Smooth muscle cell (in vitro differentiated cells): ENCODE measurements at regions not wholly inside any gene's neighbourhood (a gene's known extent, or its start where the extent isn't known, plus 50 kb on each side); places are given as distances from the start of the nearest gene placed in this dataset.

Experiments used
- DNase-seq: peaks from one replicate; lab custom pipeline; 2025; ENCODE audit not compliant: unreplicated experiment; lab: John Stamatoyannopoulos, UW
- H2AFZ ChIP-seq: fragments of 200-600 bp; sonication (generic); 2 replicates; pipeline ENCODE4 v1.6.0; 2016; ENCODE audit warnings: antibody characterized with exemption, low read depth, mild to moderate bottlenecking
- H3F3A ChIP-seq: fragments of 200-600 bp; sonication (generic); 2 replicates; pipeline ENCODE4 v1.6.0; 2017; ENCODE audit warnings: antibody characterized with exemption, low read depth
- H3K27ac ChIP-seq: fragments of 200-600 bp; sonication (generic); 2 replicates; pipeline ENCODE4 v1.5.1; 2016; ENCODE audit warnings: low read depth, mild to moderate bottlenecking
- H3K27me3 ChIP-seq: fragments of 200-600 bp; sonication (generic); 2 replicates; pipeline ENCODE4 v1.6.1; 2016; ENCODE audit warnings: low read depth, mild to moderate bottlenecking
- H3K36me3 ChIP-seq: fragments of 200-600 bp; sonication (generic); 2 replicates; pipeline ENCODE4 v1.5.1; 2016; ENCODE audit warnings: low read depth
- H3K4me1 ChIP-seq: fragments of 200-600 bp; sonication (generic); 2 replicates; pipeline ENCODE4 v1.5.1; 2016; ENCODE audit warnings: low read depth
- H3K4me2 ChIP-seq: fragments of 200-600 bp; sonication (generic); 2 replicates; pipeline ENCODE4 v1.6.0; 2016; ENCODE audit warnings: mild to moderate bottlenecking
- H3K4me3 ChIP-seq: fragments of 200-600 bp; sonication (generic); 2 replicates; pipeline ENCODE4 v1.5.1; 2016; ENCODE audit warnings: mild to moderate bottlenecking
- H3K79me2 ChIP-seq: fragments of 200-600 bp; sonication (generic); 2 replicates; pipeline ENCODE4 v1.6.0; 2016; ENCODE audit warnings: low read depth, mild to moderate bottlenecking
- H3K9ac ChIP-seq: fragments of 200-600 bp; sonication (generic); 2 replicates; pipeline ENCODE4 v1.6.0; 2016; ENCODE audit warnings: low read depth
- H3K9me3 ChIP-seq: fragments of 200-600 bp; sonication (generic); replicated peaks from 2 replicates; pipeline ENCODE4 v1.5.1; 2016; ENCODE audit warnings: low read depth
- H4K20me1 ChIP-seq: fragments of 200-600 bp; sonication (generic); 2 replicates; pipeline ENCODE4 v1.6.0; 2016; ENCODE audit warnings: low read depth
- CTCF ChIP-seq: fragments of 200-600 bp; sonication (generic); IDR thresholded peaks from 2 replicates; pipeline ENCODE4 v1.5.1; 2017; ENCODE audit warnings: borderline replicate concordance, mild to moderate bottlenecking, antibody characterized with exemption; ENCODE audit not compliant: insufficient read depth, poor library complexity, severe bottlenecking
- WGBS: methylation state at CpG from one replicate; pipeline ENCODE4 v1.1.7; 2016; ENCODE audit warnings: low lambda C conversion rate; 5-methylcytosine and 5-hydroxymethylcytosine counted together

GRCh38 chr1:102732927-102733326, 375.4 kb downstream of the COL11A1 start:
- H2AFZ ChIP-seq: no peak overlapping the region
- H3K4me3 ChIP-seq: no peak overlapping the region
- no peaks in the 10 kb centered on the region for H3K9me3 ChIP-seq
- H3K36me3 ChIP-seq: no peaks in the 10 kb centered on the region
- peak overlapping the region; percentile 28 for H3K4me2 ChIP-seq
- no peaks in the 10 kb centered on the region for H3K27me3 ChIP-seq
- no peaks in the 10 kb centered on the region for H4K20me1 ChIP-seq
- no peaks in the 10 kb centered on the region for H3K4me1 ChIP-seq
- no peaks in the 10 kb centered on the region for H3F3A ChIP-seq
- no peak for TF ChIP-seq CTCF
- H3K79me2 ChIP-seq: no peaks in the 10 kb centered on the region
- no peak for DNase-seq
- peak overlapping the region; percentile 54 for H3K27ac ChIP-seq
- WGBS: 62% methylated on average over 1 of the region's 1 CpG
- H3K9ac ChIP-seq: no peak overlapping the region

- H3K9ac ChIP-seq: no peak overlapping the region
Measured at GRCh38 chr1:102726417-102726816, 381.9 kb downstream of the COL11A1 start.

DNA sequence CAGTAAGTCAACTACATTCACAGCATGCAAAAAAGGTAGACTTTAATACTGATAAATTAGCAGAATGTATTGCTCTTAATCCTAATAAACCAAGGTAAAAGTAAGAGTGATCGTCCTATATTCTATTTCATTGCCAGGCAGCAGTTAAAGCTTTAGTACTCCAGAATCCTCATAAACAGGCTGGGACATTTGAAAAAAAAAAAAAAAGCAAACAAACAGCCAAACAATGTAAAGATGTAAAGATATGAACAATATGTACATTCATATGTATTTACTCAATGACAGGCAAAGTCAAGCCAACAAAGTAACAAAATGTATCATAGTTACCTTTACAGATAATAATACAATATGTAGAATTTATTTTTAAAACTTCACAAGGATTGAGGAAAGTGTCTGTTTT, 383.6 kb downstream of the COL11A1 start:
- Histone ChIP-seq H3K4me3 (no peak overlapping the region), H3K9ac (no peak overlapping the region), H4K20me1 (no peaks in the 10 kb centered on the region), H3K27ac (no peak overlapping the region), H3K4me1 (no peaks in the 10 kb centered on the region), H2AFZ (no peak overlapping the region), H3K9me3 (no peaks in the 10 kb centered on the region), H3F3A (no peaks in the 10 kb centered on the region), H3K27me3 (no peaks in the 10 kb centered on the region), H3K4me2 (no peak overlapping the region), H3K36me3 (no peaks in the 10 kb centered on the region), H3K79me2 (no peaks in the 10 kb centered on the region)
- TF ChIP-seq CTCF: no peak
- WGBS: 97% methylated on average over 1 of the region's 1 CpG
- no peak for DNase-seq

More at GRCh38 chr1:102726417-102726816, 381.9 kb downstream of the COL11A1 start:
- 80% methylated on average over 1 of the region's 1 CpG for WGBS
- Histone ChIP-seq H3K4me2 (no peak overlapping the region), H3K4me1 (no peaks in the 10 kb centered on the region), H2AFZ (peak overlapping the region; percentile 31), H3F3A (no peaks in the 10 kb centered on the region), H3K4me3 (no peak overlapping the region), H4K20me1 (no peaks in the 10 kb centered on the region), H3K36me3 (no peaks in the 10 kb centered on the region), H3K79me2 (no peaks in the 10 kb centered on the region), H3K27me3 (no peaks in the 10 kb centered on the region), H3K9me3 (no peaks in the 10 kb centered on the region), H3K27ac (no peak overlapping the region)
- DNase-seq: no peak
- no peak for TF ChIP-seq CTCF

- H3K9me3 ChIP-seq: no peaks in the 10 kb centered on the region
- no peaks in the 10 kb centered on the region for H3F3A ChIP-seq
- no peaks in the 10 kb centered on the region for H4K20me1 ChIP-seq
- 96% methylated on average over 4 of the region's 4 CpGs for WGBS
- no peak overlapping the region for H3K4me2 ChIP-seq
- no peaks in the 10 kb centered on the region for H3K4me1 ChIP-seq
- no peaks in the 10 kb centered on the region for H3K36me3 ChIP-seq
- DNase-seq: no peak
- H3K4me3 ChIP-seq: no peak overlapping the region
- H3K9ac ChIP-seq: no peak overlapping the region
- H2AFZ ChIP-seq: no peak overlapping the region
- H3K27me3 ChIP-seq: no peaks in the 10 kb centered on the region
- H3K27ac ChIP-seq: no peak overlapping the region
- H3K79me2 ChIP-seq: no peaks in the 10 kb centered on the region
- TF ChIP-seq CTCF: no peak
Measured at GRCh38 chr1:102715150-102715549, 393.2 kb downstream of the COL11A1 start.
